HG03196 (cell line): ENCODE measurements at regions not wholly inside any gene's neighbourhood (a gene's known extent, or its start where the extent isn't known, plus 50 kb on each side); places are given as distances from the start of the nearest gene placed in this dataset.
"Not testable (repeated sequence)": the region's sequence is repeated elsewhere in the genome, so short reads cannot be mapped to it uniquely, and the experiment has no call there.

Experiments used
- ATAC-seq: cut with Tn5 transposase; IDR thresholded peaks from one replicate; pipeline ENCODE4 v1.9.1; 2021; ENCODE audit not compliant: unreplicated experiment

GRCh38 chr9:120338340-120338739 is 241.6 kb downstream of the CDK5RAP2 start:
- no peak for ATAC-seq

GRCh38 chr9:120337131-120337530 is 242.8 kb downstream of the CDK5RAP2 start:
- ATAC-seq = no peak

GRCh38 chr9:120336753-120337090 is 243.2 kb downstream of the CDK5RAP2 start:
- no peak for ATAC-seq

GRCh38 chr9:120336021-120336752 is 243.8 kb downstream of the CDK5RAP2 start:
- no peak for ATAC-seq

GRCh38 chr9:120331913-120332312 is 248.1 kb downstream of the CDK5RAP2 start:
- ATAC-seq = no peak

- no peak for ATAC-seq
Measured at GRCh38 chr9:120330031-120330430, 249.9 kb downstream of the CDK5RAP2 start.

GRCh38 chr9:120327322-120327721 is 252.6 kb downstream of the CDK5RAP2 start:
- no peak for ATAC-seq

GRCh38 chr9:120326049-120326693 is 253.8 kb downstream of the CDK5RAP2 start:
- ATAC-seq = no peak

GRCh38 chr9:120324996-120325642 is 254.8 kb downstream of the CDK5RAP2 start:
- no peak for ATAC-seq

- no peak for ATAC-seq
Measured at GRCh38 chr9:120324461-120324860, 255.5 kb downstream of the CDK5RAP2 start.

- ATAC-seq = no peak
Measured at GRCh38 chr9:120323125-120323524, 256.8 kb downstream of the CDK5RAP2 start.

- ATAC-seq = no peak
Measured at GRCh38 chr9:120319452-120319851, 260.5 kb downstream of the CDK5RAP2 start.

- ATAC-seq = no peak
Measured at GRCh38 chr9:120315154-120315553, 264.8 kb downstream of the CDK5RAP2 start.

- ATAC-seq = no peak
Measured at GRCh38 chr9:120312031-120312430, 267.9 kb downstream of the CDK5RAP2 start.

GRCh38 chr9:120310035-120310434 is 269.9 kb downstream of the CDK5RAP2 start:
- ATAC-seq = no peak

GRCh38 chr9:120308495-120308894 is 271.5 kb downstream of the CDK5RAP2 start:
- no peak for ATAC-seq

GRCh38 chr9:120307599-120307998 is 272.4 kb downstream of the CDK5RAP2 start:
- ATAC-seq = no peak

- no peak for ATAC-seq
Measured at GRCh38 chr9:120306561-120306960, 273.4 kb downstream of the CDK5RAP2 start.

- no peak for ATAC-seq
Measured at GRCh38 chr9:120306088-120306487, 273.9 kb downstream of the CDK5RAP2 start.

- not testable (repeated sequence) for ATAC-seq
Measured at GRCh38 chr9:120304896-120305295, 275.1 kb downstream of the CDK5RAP2 start.

- ATAC-seq = no peak
Measured at GRCh38 chr9:120303519-120303918, 276.4 kb downstream of the CDK5RAP2 start.

GRCh38 chr9:120299785-120300184 is 280.2 kb downstream of the CDK5RAP2 start:
- ATAC-seq = no peak
